HEK293 (cell line): ENCODE measurements at regions not wholly inside any gene's neighbourhood (a gene's known extent, or its start where the extent isn't known, plus 50 kb on each side); places are given as distances from the start of the nearest gene placed in this dataset.

Source experiments
- CTCF ChIA-PET: fragments of 350-600 bp; formaldehyde crosslinking; extraction: SDS; loops from one replicate; lab custom pipeline; 2021; ENCODE audit warnings: antibody characterized with exemption; lab: Yijun Ruan, JAX
- POLR2A ChIA-PET: fragments of 300-600 bp; formaldehyde crosslinking; extraction: SDS; loops from one replicate; lab custom pipeline; 2020; ENCODE audit warnings: antibody characterized with exemption, inconsistent platforms; lab: Yijun Ruan, JAX
- H3K27ac ChIP-seq: fragments of 200-500 bp; sonication (Bioruptor generic); 2 replicates; pipeline ENCODE4 v1.5.1; 2014; ENCODE audit warnings: low read depth, low read length, control low read depth, inconsistent platforms; ENCODE audit errors: extremely low read depth
- H3K36me3 ChIP-seq, 2 experiments: fragments of 200-500 bp in 1 of 2; sonication (Bioruptor generic) in 1 of 2; 1 replicate in 1 of 2; 2 replicates in 1 of 2; pipeline ENCODE4 v1.5.1; 2014 to 2017; ENCODE audit warnings: inconsistent platforms in 2 of 2, low read length in 2 of 2; ENCODE audit not compliant: control insufficient read depth in 2 of 2, insufficient read depth in 1 of 2
- H3K4me1 ChIP-seq: fragments of 200-500 bp; sonication (Bioruptor generic); 2 replicates; pipeline ENCODE4 v1.5.1; 2014; ENCODE audit warnings: mild to moderate bottlenecking, low read length, inconsistent platforms; ENCODE audit not compliant: control insufficient read depth, insufficient read depth
- H3K4me3 ChIP-seq: 2 replicates; pipeline ENCODE4 v1.5.1; 2011; ENCODE audit warnings: low read depth, mild to moderate bottlenecking, control low read depth, low read length, moderate library complexity
- H3K9me3 ChIP-seq: fragments of 200-500 bp; sonication (Bioruptor generic); 2 replicates; pipeline ENCODE4 v1.5.1; 2014; ENCODE audit warnings: low read depth, low read length, inconsistent platforms; ENCODE audit not compliant: control insufficient read depth, insufficient read depth
- ATF2 ChIP-seq: fragments of 450-650 bp; formaldehyde crosslinking; IDR thresholded peaks from 2 replicates; pipeline ENCODE4 v1.5.1; 2016; ENCODE audit warnings: missing biosample characterization, missing genetic modification characterization, low read depth
- CTCF ChIP-seq: fragments of 450-650 bp; formaldehyde crosslinking; IDR thresholded peaks from 2 replicates; pipeline ENCODE4 v1.5.1; 2016; ENCODE audit warnings: missing biosample characterization, missing genetic modification characterization
- EGR2 ChIP-seq: fragments of 450-650 bp; formaldehyde crosslinking; IDR thresholded peaks from 2 replicates; pipeline ENCODE4 v1.5.1; 2016; ENCODE audit warnings: low read depth, missing biosample characterization, missing genetic modification characterization
- HIC1 ChIP-seq: fragments of 450-650 bp; formaldehyde crosslinking; IDR thresholded peaks from 2 replicates; pipeline ENCODE4 v1.5.1; 2016; ENCODE audit warnings: missing biosample characterization, missing genetic modification characterization
- PRDM1 ChIP-seq: fragments of 450-650 bp; formaldehyde crosslinking; IDR thresholded peaks from 2 replicates; pipeline ENCODE4; 2016; ENCODE audit warnings: missing biosample characterization, missing genetic modification characterization
- SCRT1 ChIP-seq: fragments of 450-650 bp; formaldehyde crosslinking; IDR thresholded peaks from 2 replicates; pipeline ENCODE4 v1.5.1; 2016; ENCODE audit warnings: missing biosample characterization, missing genetic modification characterization, borderline replicate concordance
- SETDB1 ChIP-seq: IDR thresholded peaks from one replicate; pipeline ENCODE4 v1.6.1; 2017; ENCODE audit warnings: mild to moderate bottlenecking, low read length, moderate library complexity, mixed read lengths; ENCODE audit not compliant: insufficient read length
- ZBTB26 ChIP-seq: fragments of 450-650 bp; formaldehyde crosslinking; optimal IDR thresholded peaks from 2 replicates; pipeline ENCODE3; 2016; ENCODE audit warnings: missing biosample characterization, mild to moderate bottlenecking, missing genetic modification characterization
- ZNF112 ChIP-seq: fragments of 450-650 bp; formaldehyde crosslinking; IDR thresholded peaks from 2 replicates; pipeline ENCODE4 v1.5.0; 2017; ENCODE audit warnings: missing biosample characterization, missing genetic modification characterization
- ZNF16 ChIP-seq: fragments of 450-650 bp; formaldehyde crosslinking; IDR thresholded peaks from 2 replicates; pipeline ENCODE4 v1.5.1; 2016; ENCODE audit warnings: low read depth, missing biosample characterization, missing genetic modification characterization
- ZNF18 ChIP-seq: fragments of 450-650 bp; formaldehyde crosslinking; IDR thresholded peaks from 2 replicates; pipeline ENCODE4 v1.5.1; 2016; ENCODE audit warnings: missing biosample characterization, missing genetic modification characterization
- ZNF214 ChIP-seq: fragments of 450-650 bp; formaldehyde crosslinking; IDR thresholded peaks from 2 replicates; pipeline ENCODE4 v1.5.1; 2017; ENCODE audit warnings: missing biosample characterization, mild to moderate bottlenecking, missing genetic modification characterization, borderline replicate concordance
- ZNF280C ChIP-seq: fragments of 450-650 bp; formaldehyde crosslinking; IDR thresholded peaks from 2 replicates; pipeline ENCODE4 v1.5.1; 2016; ENCODE audit warnings: missing biosample characterization, missing genetic modification characterization
- ZNF335 ChIP-seq: fragments of 450-650 bp; formaldehyde crosslinking; conservative IDR thresholded peaks from 2 replicates; pipeline ENCODE4 v1.5.1; 2016; ENCODE audit warnings: missing biosample characterization, missing genetic modification characterization
- ZNF341 ChIP-seq: fragments of 450-650 bp; formaldehyde crosslinking; IDR thresholded peaks from 2 replicates; pipeline ENCODE4; 2016; ENCODE audit warnings: low read depth, missing biosample characterization, missing genetic modification characterization
- ZNF404 ChIP-seq: fragments of 450-650 bp; formaldehyde crosslinking; IDR thresholded peaks from 2 replicates; pipeline ENCODE4 v1.5.1; 2017; ENCODE audit warnings: missing biosample characterization, missing genetic modification characterization
- ZNF529 ChIP-seq: fragments of 450-650 bp; formaldehyde crosslinking; IDR thresholded peaks from 2 replicates; pipeline ENCODE4 v1.5.1; 2017; ENCODE audit warnings: missing genetic modification characterization, missing biosample characterization; ENCODE audit not compliant: insufficient replicate concordance
- ZNF747 ChIP-seq: fragments of 450-650 bp; formaldehyde crosslinking; IDR thresholded peaks from 2 replicates; pipeline ENCODE4 v1.5.1; 2016; ENCODE audit warnings: missing biosample characterization, missing genetic modification characterization
- ZNF768 ChIP-seq: fragments of 450-650 bp; formaldehyde crosslinking; IDR thresholded peaks from 2 replicates; pipeline ENCODE4 v1.5.1; 2018; ENCODE audit warnings: missing biosample characterization, mild to moderate bottlenecking, missing genetic modification characterization

- TF ChIP-seq ZBTB26 (tag by site-specific recombination), result no peak
- TF ChIP-seq, all 188 proteins: peak for 0
Observed at GRCh38 chr6:163739408-163739725, 324.8 kb downstream of the QKI start (continued).

- no peak overlapping the region for H3K4me3 ChIP-seq
- peak; percentile 36 for TF ChIP-seq SETDB1
- TF ChIP-seq ZNF404 (tag by site-specific recombination), result no peak
- no peaks in the 10 kb centered on the region for H3K4me1 ChIP-seq
- no peaks in the 10 kb centered on the region for H3K9me3 ChIP-seq
- ChIA-PET POLR2A (no interaction called here), CTCF (no interaction called here)
- no peaks in the 10 kb centered on the region for H3K36me3 ChIP-seq
- no peak overlapping the region for H3K27ac ChIP-seq
Observed at GRCh38 chr6:163738725-163739407, 324.3 kb downstream of the QKI start.

GRCh38 chr6:163738304-163738703 lies 323.8 kb downstream of the QKI start:
- ChIA-PET CTCF (no interaction called here), POLR2A (no interaction called here)
- no peak overlapping the region for H3K27ac ChIP-seq
- no peak overlapping the region for H3K4me3 ChIP-seq
- no peaks in the 10 kb centered on the region for H3K4me1 ChIP-seq
- H3K9me3 ChIP-seq, result no peaks in the 10 kb centered on the region
- no peaks in the 10 kb centered on the region for H3K36me3 ChIP-seq
- TF ChIP-seq ZNF341 (tag by site-specific recombination) (no peak), ZNF768 (tag by site-specific recombination) (no peak), ZNF18 (tag by site-specific recombination) (no peak), ZNF280C (tag by site-specific recombination) (no peak), SCRT1 (tag by site-specific recombination) (no peak), ZNF335 (tag by site-specific recombination) (no peak), ZNF214 (tag by site-specific recombination) (no peak), ZNF112 (tag by site-specific recombination) (no peak), ATF2 (tag by site-specific recombination) (no peak), HIC1 (tag by site-specific recombination) (no peak), ZNF16 (tag by site-specific recombination) (no peak), ZNF529 (tag by site-specific recombination) (no peak), CTCF (no peak), ZNF747 (tag by site-specific recombination) (no peak), PRDM1 (tag by site-specific recombination) (no peak), EGR2 (tag by site-specific recombination) (no peak)
